ENCODE measurements at regions not wholly inside any gene's neighbourhood (a gene's known extent, or its start where the extent isn't known, plus 50 kb on each side); places are given as distances from the start of the nearest gene placed in this dataset.
"Not testable (repeated sequence)": the region's sequence is repeated elsewhere in the genome, so short reads cannot be mapped to it uniquely, and the experiment has no call there.

- peak overlapping the region; percentile 14 for H3K27ac Mint-ChIP-seq (ENCODE audit: unreplicated experiment)
- BruUV-seq (replicated peaks); DNase-seq; CTCF ChIA-PET; H3K27me3 Mint-ChIP-seq (ENCODE audit: unreplicated experiment); H3K4me3 Mint-ChIP-seq (ENCODE audit: low read depth, unreplicated experiment); intact Hi-C loops (cut with micrococcal nuclease; ENCODE audit: unreplicated experiment); H3K36me3 Mint-ChIP-seq (ENCODE audit: insufficient read depth, unreplicated experiment); H3K4me1 Mint-ChIP-seq (ENCODE audit: low read depth, unreplicated experiment): not testable (repeated sequence)
- H3K9me3 Mint-ChIP-seq (ENCODE audit: low read depth, unreplicated experiment): peaks cover 28% of the 10 kb centered on the region
Measured at GRCh38 chr1:125064029-125064428, 3879.3 kb downstream of the SRGAP2C start.

- Mint-ChIP-seq H3K4me3 (ENCODE audit: low read depth, unreplicated experiment) (no peak overlapping the region), H3K9me3 (ENCODE audit: low read depth, unreplicated experiment) (peaks cover 32% of the 10 kb centered on the region), H3K27ac (ENCODE audit: unreplicated experiment) (peak overlapping the region; percentile 14), H3K27me3 (ENCODE audit: unreplicated experiment) (no peaks in the 10 kb centered on the region), H3K36me3 (ENCODE audit: insufficient read depth, unreplicated experiment) (peaks cover 5% of the 10 kb centered on the region), H3K4me1 (ENCODE audit: low read depth, unreplicated experiment) (no peaks in the 10 kb centered on the region)
- DNase-seq: no peak
- CTCF ChIA-PET: no interaction called here
- intact Hi-C loops (cut with micrococcal nuclease; ENCODE audit: unreplicated experiment): no loop called here
- no peak for TF ChIP-seq CTCF (IDR thresholded peaks at IDR 0.05; ENCODE audit: unreplicated experiment)
- BruUV-seq (replicated peaks): no TSS peak
Measured at GRCh38 chr1:125064481-125064880, 3879.7 kb downstream of the SRGAP2C start.

GRCh38 chr1:125065092-125065820, 3880.5 kb downstream of the SRGAP2C start:
- no peak for TF ChIP-seq CTCF (IDR thresholded peaks at IDR 0.05; ENCODE audit: unreplicated experiment)
- no peak for DNase-seq
- Mint-ChIP-seq H3K9me3 (ENCODE audit: low read depth, unreplicated experiment) (peaks cover 38% of the 10 kb centered on the region), H3K36me3 (ENCODE audit: insufficient read depth, unreplicated experiment) (peaks cover 5% of the 10 kb centered on the region), H3K4me3 (ENCODE audit: low read depth, unreplicated experiment) (no peak overlapping the region), H3K27me3 (ENCODE audit: unreplicated experiment) (no peaks in the 10 kb centered on the region), H3K27ac (ENCODE audit: unreplicated experiment) (no peak overlapping the region), H3K4me1 (ENCODE audit: low read depth, unreplicated experiment) (no peaks in the 10 kb centered on the region)
- intact Hi-C loops (cut with micrococcal nuclease; ENCODE audit: unreplicated experiment): no loop called here
- BruUV-seq (replicated peaks): no TSS peak
- CTCF ChIA-PET: no interaction called here

- Mint-ChIP-seq H3K9me3 (ENCODE audit: low read depth, unreplicated experiment) (peaks cover 43% of the 10 kb centered on the region), H3K4me3 (ENCODE audit: low read depth, unreplicated experiment) (no peak overlapping the region), H3K27me3 (ENCODE audit: unreplicated experiment) (no peaks in the 10 kb centered on the region), H3K4me1 (ENCODE audit: low read depth, unreplicated experiment) (no peaks in the 10 kb centered on the region), H3K27ac (ENCODE audit: unreplicated experiment) (no peak overlapping the region), H3K36me3 (ENCODE audit: insufficient read depth, unreplicated experiment) (peaks cover 5% of the 10 kb centered on the region)
- no peak for DNase-seq
- intact Hi-C loops (cut with micrococcal nuclease; ENCODE audit: unreplicated experiment): no loop called here
- CTCF ChIA-PET: no interaction called here
- no peak for TF ChIP-seq CTCF (IDR thresholded peaks at IDR 0.05; ENCODE audit: unreplicated experiment)
- BruUV-seq (replicated peaks): no TSS peak
Measured at GRCh38 chr1:125065821-125066180, 3881.0 kb downstream of the SRGAP2C start.

- Mint-ChIP-seq H3K4me1 (ENCODE audit: low read depth, unreplicated experiment) (no peaks in the 10 kb centered on the region), H3K9me3 (ENCODE audit: low read depth, unreplicated experiment) (peaks cover 47% of the 10 kb centered on the region), H3K27ac (ENCODE audit: unreplicated experiment) (no peak overlapping the region), H3K36me3 (ENCODE audit: insufficient read depth, unreplicated experiment) (peaks cover 5% of the 10 kb centered on the region), H3K4me3 (ENCODE audit: low read depth, unreplicated experiment) (no peak overlapping the region), H3K27me3 (ENCODE audit: unreplicated experiment) (no peaks in the 10 kb centered on the region)
- CTCF ChIA-PET: no interaction called here
- no peak for TF ChIP-seq CTCF (IDR thresholded peaks at IDR 0.05; ENCODE audit: unreplicated experiment)
- no peak for DNase-seq
- BruUV-seq (replicated peaks): no TSS peak
- intact Hi-C loops (cut with micrococcal nuclease; ENCODE audit: unreplicated experiment): no loop called here
Measured at GRCh38 chr1:125066385-125066784, 3881.6 kb downstream of the SRGAP2C start.

- CTCF ChIA-PET; H3K4me3 Mint-ChIP-seq (ENCODE audit: low read depth, unreplicated experiment); H3K27me3 Mint-ChIP-seq (ENCODE audit: unreplicated experiment); DNase-seq; H3K4me1 Mint-ChIP-seq (ENCODE audit: low read depth, unreplicated experiment); intact Hi-C loops (cut with micrococcal nuclease; ENCODE audit: unreplicated experiment); BruUV-seq (replicated peaks); H3K27ac Mint-ChIP-seq (ENCODE audit: unreplicated experiment); H3K36me3 Mint-ChIP-seq (ENCODE audit: insufficient read depth, unreplicated experiment): not testable (repeated sequence)
- H3K9me3 Mint-ChIP-seq (ENCODE audit: low read depth, unreplicated experiment): peaks cover 47% of the 10 kb centered on the region
Measured at GRCh38 chr1:125066849-125067248, 3882.1 kb downstream of the SRGAP2C start.

Measured in Calu3 (cell line).